ENCODE measurements at regions not wholly inside any gene's neighbourhood (a gene's known extent, or its start where the extent isn't known, plus 50 kb on each side); places are given as distances from the start of the nearest gene placed in this dataset.
"Not testable (repeated sequence)": the region's sequence is repeated elsewhere in the genome, so short reads cannot be mapped to it uniquely, and the experiment has no call there.

- 81 to 87% methylated on average over 16 of the region's 16 CpGs for WGBS, 2 donors
- ATAC-seq (ENCODE audit: insufficient read depth, low FRiP score) (no peak), DNase-seq (no peak)
- H3K9ac ChIP-seq (ENCODE audit: insufficient read depth in 1 of 2, low read length in 2 of 2): no peak overlapping the region
- no peaks in the 10 kb centered on the region for H3K27me3 ChIP-seq (ENCODE audit: control insufficient read depth in 3 of 3, insufficient read depth in 3 of 3, low read length in 2 of 3)
- H3K4me3 ChIP-seq: no peak overlapping the region
- no peaks in the 10 kb centered on the region for H3K4me1 ChIP-seq (ENCODE audit: control insufficient read depth in 5 of 5, insufficient read depth in 5 of 5, low read length in 5 of 5)
- H3K27ac ChIP-seq (ENCODE audit: low read depth in 1 of 2, low read length in 1 of 2): no peak overlapping the region
- peaks cover 0 to 12% (median 0%) of the 10 kb centered on the region in 4 donors for H3K9me3 ChIP-seq (ENCODE audit: control insufficient read depth in 4 of 4, insufficient read depth in 3 of 4, low read length in 3 of 4)
- no peaks in the 10 kb centered on the region for H3K36me3 ChIP-seq (ENCODE audit: control insufficient read depth in 4 of 4, insufficient read depth in 4 of 4, low read length in 4 of 4)
- TF ChIP-seq, protein P1, sequence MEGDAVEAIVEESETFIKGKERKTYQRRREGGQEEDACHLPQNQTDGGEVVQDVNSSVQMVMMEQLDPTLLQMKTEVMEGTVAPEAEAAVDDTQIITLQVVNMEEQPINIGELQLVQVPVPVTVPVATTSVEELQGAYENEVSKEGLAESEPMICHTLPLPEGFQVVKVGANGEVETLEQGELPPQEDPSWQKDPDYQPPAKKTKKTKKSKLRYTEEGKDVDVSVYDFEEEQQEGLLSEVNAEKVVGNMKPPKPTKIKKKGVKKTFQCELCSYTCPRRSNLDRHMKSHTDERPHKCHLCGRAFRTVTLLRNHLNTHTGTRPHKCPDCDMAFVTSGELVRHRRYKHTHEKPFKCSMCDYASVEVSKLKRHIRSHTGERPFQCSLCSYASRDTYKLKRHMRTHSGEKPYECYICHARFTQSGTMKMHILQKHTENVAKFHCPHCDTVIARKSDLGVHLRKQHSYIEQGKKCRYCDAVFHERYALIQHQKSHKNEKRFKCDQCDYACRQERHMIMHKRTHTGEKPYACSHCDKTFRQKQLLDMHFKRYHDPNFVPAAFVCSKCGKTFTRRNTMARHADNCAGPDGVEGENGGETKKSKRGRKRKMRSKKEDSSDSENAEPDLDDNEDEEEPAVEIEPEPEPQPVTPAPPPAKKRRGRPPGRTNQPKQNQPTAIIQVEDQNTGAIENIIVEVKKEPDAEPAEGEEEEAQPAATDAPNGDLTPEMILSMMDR (IDR thresholded peaks at IDR 0.05; ENCODE audit: control extremely low read depth, extremely low read depth): no peak
These were observed 81.8 kb downstream of the CPZ start for GRCh38 chr4:8674311-8674885.

DNA sequence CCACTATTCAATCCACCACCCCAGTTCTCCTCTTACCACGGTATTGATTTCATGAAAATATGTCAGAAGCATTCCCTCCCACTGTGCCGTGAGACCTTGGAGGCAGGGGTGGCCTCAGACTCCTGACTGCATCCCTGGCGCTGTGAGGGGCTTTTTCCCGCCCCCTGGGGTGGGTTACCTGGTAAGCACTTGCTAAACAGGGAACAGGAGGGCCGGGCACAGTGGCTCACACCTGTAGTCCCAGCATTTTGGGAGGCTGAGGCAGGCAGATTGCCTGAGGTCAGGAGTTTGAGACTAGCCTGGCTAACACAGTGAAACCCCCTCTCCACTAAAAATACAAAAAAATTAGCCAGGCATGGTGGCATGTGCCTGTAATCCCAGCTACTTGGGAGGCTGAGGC lies 80.5 kb downstream of the CPZ start:
- not testable (repeated sequence) for H3K27me3 ChIP-seq (ENCODE audit: control insufficient read depth in 3 of 3, insufficient read depth in 3 of 3, low read length in 2 of 3); DNase-seq; H3K4me1 ChIP-seq (ENCODE audit: control insufficient read depth in 5 of 5, insufficient read depth in 5 of 5, low read length in 5 of 5); H3K4me3 ChIP-seq; H3K9ac ChIP-seq (ENCODE audit: insufficient read depth in 1 of 2, low read length in 2 of 2); H3K27ac ChIP-seq (ENCODE audit: low read depth in 1 of 2, low read length in 1 of 2); H3K36me3 ChIP-seq (ENCODE audit: control insufficient read depth in 4 of 4, insufficient read depth in 4 of 4, low read length in 4 of 4); ATAC-seq (ENCODE audit: insufficient read depth, low FRiP score)
- 53 to 66% methylated on average over 5 of the region's 5 CpGs for WGBS, 2 donors
- peaks cover 0 to 12% (median 0%) of the 10 kb centered on the region in 4 donors for H3K9me3 ChIP-seq (ENCODE audit: control insufficient read depth in 4 of 4, insufficient read depth in 3 of 4, low read length in 3 of 4)

- Histone ChIP-seq H3K4me3 (no peak overlapping the region), H3K36me3 (ENCODE audit: control insufficient read depth in 4 of 4, insufficient read depth in 4 of 4, low read length in 4 of 4) (no peaks in the 10 kb centered on the region), H3K4me1 (ENCODE audit: control insufficient read depth in 5 of 5, insufficient read depth in 5 of 5, low read length in 5 of 5) (no peaks in the 10 kb centered on the region), H3K27me3 (ENCODE audit: control insufficient read depth in 3 of 3, insufficient read depth in 3 of 3, low read length in 2 of 3) (no peaks in the 10 kb centered on the region), H3K9me3 (ENCODE audit: control insufficient read depth in 4 of 4, insufficient read depth in 3 of 4, low read length in 3 of 4) (peaks cover 0 to 15% (median 0%) of the 10 kb centered on the region in 4 donors), H3K9ac (ENCODE audit: insufficient read depth in 1 of 2, low read length in 2 of 2) (no peak overlapping the region), H3K27ac (ENCODE audit: low read depth in 1 of 2, low read length in 1 of 2) (no peak overlapping the region)
- TF ChIP-seq, protein P1 (IDR thresholded peaks at IDR 0.05; ENCODE audit: control extremely low read depth, extremely low read depth): no peak
- WGBS, 2 donors: 59 to 75% methylated on average over 9 of the region's 9 CpGs
- no peak for DNase-seq
- no peak for ATAC-seq (ENCODE audit: insufficient read depth, low FRiP score)
These were observed 79.9 kb downstream of the CPZ start for GRCh38 chr4:8672486-8672885.

GRCh38 chr4:8671712-8672290 lies 79.2 kb downstream of the CPZ start:
- Histone ChIP-seq H3K9ac (ENCODE audit: insufficient read depth in 1 of 2, low read length in 2 of 2) (no peak overlapping the region), H3K27me3 (ENCODE audit: control insufficient read depth in 3 of 3, insufficient read depth in 3 of 3, low read length in 2 of 3) (no peaks in the 10 kb centered on the region), H3K4me3 (no peak overlapping the region), H3K4me1 (ENCODE audit: control insufficient read depth in 5 of 5, insufficient read depth in 5 of 5, low read length in 5 of 5) (no peaks in the 10 kb centered on the region), H3K36me3 (ENCODE audit: control insufficient read depth in 4 of 4, insufficient read depth in 4 of 4, low read length in 4 of 4) (no peaks in the 10 kb centered on the region), H3K27ac (ENCODE audit: low read depth in 1 of 2, low read length in 1 of 2) (no peak overlapping the region), H3K9me3 (ENCODE audit: control insufficient read depth in 4 of 4, insufficient read depth in 3 of 4, low read length in 3 of 4) (peaks cover 0 to 13% (median 0%) of the 10 kb centered on the region in 4 donors)
- ATAC-seq (ENCODE audit: insufficient read depth, low FRiP score) (no peak), DNase-seq (no peak)
- WGBS, 2 donors: 62 to 76% methylated on average over 10 of the region's 10 CpGs
- TF ChIP-seq, protein P1 (IDR thresholded peaks at IDR 0.05; ENCODE audit: control extremely low read depth, extremely low read depth): no peak

Data from lung (tissue), 11 donors.